Ishikawa (cell line): ENCODE measurements at regions not wholly inside any gene's neighbourhood (a gene's known extent, or its start where the extent isn't known, plus 50 kb on each side); places are given as distances from the start of the nearest gene placed in this dataset.

Experiments used
- CEBPB ChIP-seq: IDR thresholded peaks from 2 replicates; pipeline ENCODE4 v1.6.1; 2012
- CREB1 ChIP-seq: IDR thresholded peaks from 2 replicates; pipeline ENCODE4 v1.6.1; 2012; ENCODE audit warnings: low read depth
- EGR1 ChIP-seq: IDR thresholded peaks from 2 replicates; pipeline ENCODE4 v1.6.1; 2012
- EP300 ChIP-seq: IDR thresholded peaks from 2 replicates; pipeline ENCODE4 v1.6.1; 2012; ENCODE audit warnings: borderline replicate concordance
- FOXM1 ChIP-seq: IDR thresholded peaks from 2 replicates; pipeline ENCODE4 v1.6.1; 2012; ENCODE audit warnings: low read depth, borderline replicate concordance
- NFIC ChIP-seq: IDR thresholded peaks from 2 replicates; pipeline ENCODE4 v1.6.1; 2012
- RAD21 ChIP-seq: IDR thresholded peaks from 2 replicates; pipeline ENCODE4 v1.6.1; 2012; ENCODE audit warnings: low read depth
- TAF1 ChIP-seq: IDR thresholded peaks from 2 replicates; pipeline ENCODE4 v1.6.1; 2012; ENCODE audit warnings: low read depth, mild to moderate bottlenecking
- TCF12 ChIP-seq: IDR thresholded peaks from 2 replicates; pipeline ENCODE4 v1.6.1; 2012; ENCODE audit warnings: low read depth
- TEAD4 ChIP-seq: IDR thresholded peaks from 2 replicates; pipeline ENCODE4 v1.6.1; 2012
- YY1 ChIP-seq: IDR thresholded peaks from 2 replicates; pipeline ENCODE4 v1.6.1; 2012; ENCODE audit warnings: low read depth
- ZBTB7A ChIP-seq: IDR thresholded peaks from 2 replicates; pipeline ENCODE4 v1.6.1; 2012; ENCODE audit warnings: low read depth
- TF ChIP-seq, protein P1 (sequence below): IDR thresholded peaks from 2 replicates; pipeline ENCODE4 v1.6.1; 2012; ENCODE audit warnings: low read depth, mild to moderate bottlenecking
- TF ChIP-seq, protein P2 (sequence below): IDR thresholded peaks from 2 replicates; pipeline ENCODE4 v1.6.1; 2012
- TF ChIP-seq, protein P3 (sequence below): IDR thresholded peaks from 2 replicates; pipeline ENCODE4 v1.6.1; 2012

DNA sequence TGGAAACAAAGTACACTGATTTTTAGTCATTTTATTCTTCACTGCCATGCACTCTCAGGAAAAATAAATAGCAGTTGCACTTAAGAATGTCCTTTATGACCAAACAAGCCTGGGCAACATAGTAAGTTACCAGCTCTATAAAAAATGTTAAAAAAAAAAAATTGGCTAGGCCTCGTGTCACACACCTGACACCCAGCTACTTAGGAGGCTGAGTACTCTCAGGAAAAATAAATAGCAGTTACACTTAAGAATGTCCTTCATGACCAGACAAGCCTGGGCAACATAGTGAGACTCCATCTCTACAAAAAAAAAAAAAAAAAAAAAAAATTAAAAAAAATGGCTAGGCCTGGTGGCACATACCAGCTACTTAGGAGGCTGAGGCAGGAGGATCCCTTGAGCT, 304.6 kb downstream of the SLCO4C1 start:
- TF ChIP-seq, protein P1, sequence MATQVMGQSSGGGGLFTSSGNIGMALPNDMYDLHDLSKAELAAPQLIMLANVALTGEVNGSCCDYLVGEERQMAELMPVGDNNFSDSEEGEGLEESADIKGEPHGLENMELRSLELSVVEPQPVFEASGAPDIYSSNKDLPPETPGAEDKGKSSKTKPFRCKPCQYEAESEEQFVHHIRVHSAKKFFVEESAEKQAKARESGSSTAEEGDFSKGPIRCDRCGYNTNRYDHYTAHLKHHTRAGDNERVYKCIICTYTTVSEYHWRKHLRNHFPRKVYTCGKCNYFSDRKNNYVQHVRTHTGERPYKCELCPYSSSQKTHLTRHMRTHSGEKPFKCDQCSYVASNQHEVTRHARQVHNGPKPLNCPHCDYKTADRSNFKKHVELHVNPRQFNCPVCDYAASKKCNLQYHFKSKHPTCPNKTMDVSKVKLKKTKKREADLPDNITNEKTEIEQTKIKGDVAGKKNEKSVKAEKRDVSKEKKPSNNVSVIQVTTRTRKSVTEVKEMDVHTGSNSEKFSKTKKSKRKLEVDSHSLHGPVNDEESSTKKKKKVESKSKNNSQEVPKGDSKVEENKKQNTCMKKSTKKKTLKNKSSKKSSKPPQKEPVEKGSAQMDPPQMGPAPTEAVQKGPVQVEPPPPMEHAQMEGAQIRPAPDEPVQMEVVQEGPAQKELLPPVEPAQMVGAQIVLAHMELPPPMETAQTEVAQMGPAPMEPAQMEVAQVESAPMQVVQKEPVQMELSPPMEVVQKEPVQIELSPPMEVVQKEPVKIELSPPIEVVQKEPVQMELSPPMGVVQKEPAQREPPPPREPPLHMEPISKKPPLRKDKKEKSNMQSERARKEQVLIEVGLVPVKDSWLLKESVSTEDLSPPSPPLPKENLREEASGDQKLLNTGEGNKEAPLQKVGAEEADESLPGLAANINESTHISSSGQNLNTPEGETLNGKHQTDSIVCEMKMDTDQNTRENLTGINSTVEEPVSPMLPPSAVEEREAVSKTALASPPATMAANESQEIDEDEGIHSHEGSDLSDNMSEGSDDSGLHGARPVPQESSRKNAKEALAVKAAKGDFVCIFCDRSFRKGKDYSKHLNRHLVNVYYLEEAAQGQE, result no peak
- TF ChIP-seq CEBPB (no peak), NFIC (no peak), YY1 (no peak), TCF12 (no peak), EP300 (no peak), CREB1 (no peak), TEAD4 (no peak), EGR1 (no peak), TAF1 (no peak), RAD21 (no peak)
- TF ChIP-seq, protein P2, sequence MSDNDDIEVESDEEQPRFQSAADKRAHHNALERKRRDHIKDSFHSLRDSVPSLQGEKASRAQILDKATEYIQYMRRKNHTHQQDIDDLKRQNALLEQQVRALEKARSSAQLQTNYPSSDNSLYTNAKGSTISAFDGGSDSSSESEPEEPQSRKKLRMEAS, result no peak
- TF ChIP-seq, protein P3, sequence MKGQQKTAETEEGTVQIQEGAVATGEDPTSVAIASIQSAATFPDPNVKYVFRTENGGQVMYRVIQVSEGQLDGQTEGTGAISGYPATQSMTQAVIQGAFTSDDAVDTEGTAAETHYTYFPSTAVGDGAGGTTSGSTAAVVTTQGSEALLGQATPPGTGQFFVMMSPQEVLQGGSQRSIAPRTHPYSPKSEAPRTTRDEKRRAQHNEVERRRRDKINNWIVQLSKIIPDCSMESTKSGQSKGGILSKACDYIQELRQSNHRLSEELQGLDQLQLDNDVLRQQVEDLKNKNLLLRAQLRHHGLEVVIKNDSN, result no peak

DNA sequence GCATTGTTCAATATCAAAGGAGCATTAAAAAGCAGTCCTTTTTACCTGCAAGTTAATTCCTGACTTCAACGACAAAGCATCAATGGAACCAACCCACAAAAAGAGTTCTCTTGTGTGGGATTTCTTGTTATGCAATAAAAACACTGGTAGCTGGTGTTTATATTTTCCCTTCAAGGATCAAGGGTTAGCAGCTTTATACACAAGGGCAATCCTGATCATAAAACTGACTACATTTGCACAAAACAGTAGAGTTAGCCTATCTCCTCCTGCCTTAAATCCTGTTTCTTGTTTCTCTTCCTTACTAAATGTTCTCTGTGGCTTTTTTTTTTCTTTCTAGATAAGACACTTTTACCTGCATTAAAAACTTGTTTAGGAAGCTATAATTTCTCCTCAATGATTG, 306.4 kb downstream of the SLCO4C1 start:
- TF ChIP-seq FOXM1, result no peak
- TF ChIP-seq TCF12, result no peak
- TF ChIP-seq RAD21, result no peak
- TF ChIP-seq, protein P3, result no peak
- TF ChIP-seq CREB1, result no peak
- TF ChIP-seq, protein P1, result no peak
- no peak for TF ChIP-seq TAF1
- TF ChIP-seq YY1, result no peak
- no peak for TF ChIP-seq TEAD4
- TF ChIP-seq CEBPB, result no peak
- TF ChIP-seq, protein P2, result no peak
- no peak for TF ChIP-seq NFIC
- no peak for TF ChIP-seq EGR1
- TF ChIP-seq EP300, result no peak
- TF ChIP-seq ZBTB7A, result no peak

DNA sequence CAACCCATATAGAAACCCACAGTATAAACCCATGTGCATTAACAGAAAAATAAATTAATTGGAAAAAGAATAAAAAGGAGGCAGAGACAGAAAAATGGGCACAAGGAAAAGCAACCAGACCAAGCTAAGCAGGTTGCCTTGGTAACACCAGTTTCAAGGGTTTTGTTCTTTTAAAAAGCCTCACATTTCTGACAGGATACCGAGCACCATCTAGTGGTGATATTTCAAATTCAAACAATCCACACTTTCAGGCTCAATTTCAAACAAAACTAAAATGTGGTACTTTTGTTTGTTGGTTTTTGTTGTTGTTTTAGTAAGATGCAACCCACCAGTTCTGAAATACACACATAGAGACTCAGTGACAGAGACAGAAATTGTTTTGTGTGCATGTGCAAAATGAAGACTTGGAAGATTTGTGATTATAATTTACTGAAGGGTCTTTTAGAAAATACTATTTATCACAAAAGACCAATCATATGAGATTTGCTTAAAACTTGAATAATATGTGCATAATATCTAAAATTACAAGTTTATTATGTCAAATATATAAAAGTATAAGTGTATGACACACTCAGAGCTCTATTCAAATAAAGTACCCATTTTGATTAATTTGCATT, 318.2 kb downstream of the SLCO4C1 start:
- TF ChIP-seq, protein P3, result no peak
- peak; percentile 79 for TF ChIP-seq RAD21

DNA sequence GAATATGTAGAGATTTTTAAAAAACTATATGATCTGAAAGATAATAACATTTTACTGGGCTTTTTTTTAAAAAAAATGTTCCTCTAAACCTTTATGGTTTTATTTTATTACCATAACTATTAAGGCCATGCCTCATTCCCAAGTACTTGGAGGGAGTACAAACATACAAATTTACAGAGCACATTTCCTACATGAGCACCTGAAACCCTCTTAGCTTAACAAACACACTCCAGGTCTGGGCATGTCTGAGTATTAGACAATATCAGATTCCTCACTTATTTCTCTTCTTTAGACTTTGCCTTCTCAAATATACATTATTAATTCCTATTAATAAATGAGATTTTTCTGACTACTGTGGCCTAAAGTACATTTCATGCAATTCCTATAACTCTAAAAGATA, 319.2 kb downstream of the SLCO4C1 start:
- TF ChIP-seq YY1 (no peak), EGR1 (no peak), FOXM1 (no peak), NFIC (no peak), TEAD4 (no peak), CEBPB (no peak), CREB1 (no peak), TCF12 (no peak), EP300 (no peak)
- TF ChIP-seq, protein P3, result no peak

DNA sequence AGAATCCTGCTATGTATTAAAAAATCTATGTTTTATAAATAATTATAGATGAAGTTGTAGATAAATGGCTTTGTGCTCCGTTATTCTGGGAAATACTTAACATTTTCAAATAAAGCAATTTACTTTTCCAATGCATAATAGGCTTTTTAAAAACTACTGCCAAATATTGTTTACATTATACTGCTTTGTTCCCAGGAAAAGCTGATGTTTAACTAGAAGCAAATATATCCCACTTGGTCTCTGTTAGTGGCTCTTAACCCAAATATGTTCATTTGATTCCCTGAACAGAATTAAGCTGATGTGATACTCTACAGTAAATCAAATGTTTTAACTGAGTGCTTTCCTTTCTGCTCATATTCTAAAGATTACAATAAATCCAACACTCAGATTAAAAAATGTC, 326.3 kb downstream of the SLCO4C1 start:
- TF ChIP-seq, protein P1, result no peak
- TF ChIP-seq, protein P2, result no peak
- no peak for TF ChIP-seq EP300
- no peak for TF ChIP-seq CEBPB
- no peak for TF ChIP-seq ZBTB7A
- TF ChIP-seq EGR1, result no peak
- TF ChIP-seq TCF12, result no peak
- TF ChIP-seq, protein P3, result no peak
- TF ChIP-seq CREB1, result no peak
- no peak for TF ChIP-seq TAF1
